OCI-LY7 (cell line): ENCODE measurements at regions not wholly inside any gene's neighbourhood (a gene's known extent, or its start where the extent isn't known, plus 50 kb on each side); places are given as distances from the start of the nearest gene placed in this dataset.

Experiments
- CTCF ChIP-seq: fragments of 200-600 bp; sonication (generic); conservative IDR thresholded peaks from 2 replicates; pipeline ENCODE4 v1.5.1; 2014; ENCODE audit warnings: mild to moderate bottlenecking, antibody characterized with exemption, low read length, moderate library complexity, mixed read lengths
- EZH2phosphoT487 ChIP-seq: fragments of 200-600 bp; sonication (generic); IDR thresholded peaks from 2 replicates; pipeline ENCODE4 v1.6.1; 2018; ENCODE audit warnings: low read depth, borderline replicate concordance, mild to moderate bottlenecking, mixed run types, antibody characterized with exemption, low read length, moderate library complexity, mixed read lengths

DNA sequence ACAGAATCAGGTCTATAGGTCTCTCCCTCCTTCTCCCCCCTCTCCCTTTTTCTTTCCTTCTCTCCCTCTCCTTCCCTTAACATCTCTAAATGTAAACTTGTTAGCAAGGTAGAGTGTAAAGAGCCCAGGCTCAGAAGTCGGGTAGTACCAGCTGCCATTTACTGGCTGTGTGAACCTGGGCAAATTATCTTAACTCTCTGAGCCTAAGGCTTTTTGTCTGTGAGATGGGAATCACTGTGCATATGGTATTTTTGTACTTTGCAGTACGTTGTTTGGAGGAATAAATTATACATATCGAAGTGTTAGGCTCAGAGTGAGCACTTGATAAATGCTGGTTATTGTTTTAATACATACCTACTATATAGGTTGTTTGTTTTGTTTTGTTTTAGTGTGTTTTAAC lies 154.0 kb downstream of the RBMX2 start:
- TF ChIP-seq CTCF (no peak), EZH2phosphoT487 (no peak)
